Hepatocyte (in vitro differentiated cells): ENCODE measurements at regions not wholly inside any gene's neighbourhood (a gene's known extent, or its start where the extent isn't known, plus 50 kb on each side); places are given as distances from the start of the nearest gene placed in this dataset.

Source experiments
- DNase-seq: peaks from one replicate; pipeline ENCODE4 v3.0.0-alpha.2; 2016; ENCODE audit warnings: low spot score
- H2AFZ ChIP-seq: fragments of 200-600 bp; sonication (generic); 2 replicates; pipeline ENCODE4 v1.6.0; 2016; ENCODE audit warnings: antibody characterized with exemption, mild to moderate bottlenecking
- H3K27ac ChIP-seq: fragments of 200-600 bp; sonication (generic); 2 replicates; pipeline ENCODE4 v1.5.1; 2016; ENCODE audit warnings: mild to moderate bottlenecking
- H3K27me3 ChIP-seq: fragments of 200-600 bp; sonication (generic); 2 replicates; pipeline ENCODE4 v1.6.1; 2016
- H3K36me3 ChIP-seq: fragments of 200-600 bp; sonication (generic); replicated peaks from 2 replicates; pipeline ENCODE4 v1.5.1; 2016; ENCODE audit warnings: low read depth; ENCODE audit not compliant: insufficient read depth
- H3K4me1 ChIP-seq: fragments of 200-600 bp; sonication (generic); 2 replicates; pipeline ENCODE4 v1.5.1; 2016; ENCODE audit warnings: mild to moderate bottlenecking, moderate library complexity; ENCODE audit not compliant: insufficient read depth
- H3K4me2 ChIP-seq: fragments of 200-600 bp; sonication (generic); 2 replicates; pipeline ENCODE4 v1.6.0; 2016
- H3K4me3 ChIP-seq: fragments of 200-600 bp; sonication (generic); 2 replicates; pipeline ENCODE4 v1.5.1; 2016; ENCODE audit warnings: mild to moderate bottlenecking
- H3K79me2 ChIP-seq: fragments of 200-600 bp; sonication (generic); 2 replicates; pipeline ENCODE4 v1.6.0; 2017; ENCODE audit warnings: mild to moderate bottlenecking
- H3K9me2 ChIP-seq: fragments of 200-600 bp; sonication (generic); replicated peaks from 2 replicates; pipeline ENCODE4 v1.6.0; 2017; ENCODE audit warnings: mild to moderate bottlenecking; ENCODE audit not compliant: insufficient read depth
- H3K9me3 ChIP-seq: fragments of 200-600 bp; sonication (generic); 2 replicates; pipeline ENCODE4 v1.5.1; 2016; ENCODE audit warnings: low read depth, mild to moderate bottlenecking
- H4K20me1 ChIP-seq: fragments of 200-600 bp; sonication (generic); 2 replicates; pipeline ENCODE4 v1.6.0; 2016; ENCODE audit warnings: mild to moderate bottlenecking; ENCODE audit not compliant: insufficient read depth, poor library complexity, severe bottlenecking
- CTCF ChIP-seq: fragments of 200-600 bp; sonication (generic); IDR thresholded peaks from 2 replicates; pipeline ENCODE4 v1.5.1; 2016; ENCODE audit warnings: antibody characterized with exemption, mild to moderate bottlenecking; ENCODE audit not compliant: poor library complexity
- EZH2 ChIP-seq: fragments of 200-600 bp; sonication (generic); IDR thresholded peaks from 2 replicates; pipeline ENCODE4 v1.6.1; 2016; ENCODE audit warnings: antibody characterized with exemption, mild to moderate bottlenecking, borderline replicate concordance
- EZH2phosphoT487 ChIP-seq: fragments of 200-600 bp; sonication (generic); IDR thresholded peaks from one replicate; pipeline ENCODE4 v1.6.1; 2018; ENCODE audit warnings: antibody characterized with exemption, mild to moderate bottlenecking, low read depth, moderate library complexity; ENCODE audit not compliant: unreplicated experiment, severe bottlenecking
- WGBS: methylation state at CpG from one replicate; pipeline ENCODE4 v1.1.6; 2016; ENCODE audit warnings: low lambda C conversion rate; ENCODE audit errors: missing lambda C conversion rate; 5-methylcytosine and 5-hydroxymethylcytosine counted together

GRCh38 chr16:25509456-25509855, 182.3 kb upstream of the HS3ST4 start:
- Histone ChIP-seq H3K4me1 (no peaks in the 10 kb centered on the region), H3K9me2 (no peaks in the 10 kb centered on the region), H3K9me3 (no peaks in the 10 kb centered on the region), H3K4me2 (no peak overlapping the region), H3K36me3 (no peaks in the 10 kb centered on the region), H3K27ac (no peak overlapping the region), H3K79me2 (no peaks in the 10 kb centered on the region), H3K27me3 (no peaks in the 10 kb centered on the region), H2AFZ (no peak overlapping the region), H4K20me1 (no peaks in the 10 kb centered on the region), H3K4me3 (no peak overlapping the region)
- TF ChIP-seq CTCF: no peak
- no peak for TF ChIP-seq EZH2
- no peak for TF ChIP-seq EZH2phosphoT487
- DNase-seq: no peak
- 80% methylated on average over 1 of the region's 1 CpG for WGBS

DNA sequence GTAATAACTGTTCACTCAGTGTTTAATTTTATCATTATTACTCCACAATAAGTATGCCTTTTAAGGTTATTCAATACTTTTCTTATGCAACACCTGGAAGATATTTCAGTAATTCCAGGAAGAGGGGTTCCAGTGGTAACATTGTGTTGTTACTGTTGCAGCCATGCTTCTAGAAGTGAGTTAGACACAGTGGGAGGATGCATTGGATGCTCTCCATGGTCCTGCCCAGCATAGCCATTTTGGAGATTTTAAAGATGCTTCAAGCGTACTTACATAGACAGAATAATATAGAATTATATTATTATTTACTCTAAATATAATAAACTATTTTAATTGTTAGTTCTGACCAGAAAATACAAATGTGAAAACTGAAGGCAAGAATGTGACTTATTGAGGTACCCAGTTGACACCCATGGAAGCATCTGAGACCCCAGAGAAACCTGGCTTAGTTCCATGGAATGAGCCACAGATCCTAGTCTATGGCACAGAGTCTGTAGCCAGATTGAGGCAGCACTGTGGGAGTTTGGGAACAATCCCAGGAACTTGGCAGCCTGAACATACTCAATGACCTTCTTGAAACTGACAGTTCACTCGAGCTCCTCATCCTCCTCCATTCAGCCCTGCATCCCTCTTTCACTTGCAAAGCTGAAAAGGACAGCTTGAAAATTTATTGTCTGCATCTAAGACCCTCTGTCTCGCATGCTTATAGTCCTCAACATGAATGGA, 190.1 kb upstream of the HS3ST4 start:
- H3K4me1 ChIP-seq: no peaks in the 10 kb centered on the region
- 78% methylated on average over 3 of the region's 3 CpGs for WGBS
- H3K4me3 ChIP-seq: no peak overlapping the region
- DNase-seq: no peak
- H3K27ac ChIP-seq: no peak overlapping the region
- H3K79me2 ChIP-seq: no peaks in the 10 kb centered on the region
- H3K36me3 ChIP-seq: no peaks in the 10 kb centered on the region
- no peak for TF ChIP-seq EZH2phosphoT487
- no peak for TF ChIP-seq EZH2
- TF ChIP-seq CTCF: no peak
- H3K9me3 ChIP-seq: no peaks in the 10 kb centered on the region
- H2AFZ ChIP-seq: no peak overlapping the region
- H3K27me3 ChIP-seq: no peaks in the 10 kb centered on the region
- no peaks in the 10 kb centered on the region for H4K20me1 ChIP-seq
- H3K4me2 ChIP-seq: no peak overlapping the region
- H3K9me2 ChIP-seq: no peaks in the 10 kb centered on the region

DNA sequence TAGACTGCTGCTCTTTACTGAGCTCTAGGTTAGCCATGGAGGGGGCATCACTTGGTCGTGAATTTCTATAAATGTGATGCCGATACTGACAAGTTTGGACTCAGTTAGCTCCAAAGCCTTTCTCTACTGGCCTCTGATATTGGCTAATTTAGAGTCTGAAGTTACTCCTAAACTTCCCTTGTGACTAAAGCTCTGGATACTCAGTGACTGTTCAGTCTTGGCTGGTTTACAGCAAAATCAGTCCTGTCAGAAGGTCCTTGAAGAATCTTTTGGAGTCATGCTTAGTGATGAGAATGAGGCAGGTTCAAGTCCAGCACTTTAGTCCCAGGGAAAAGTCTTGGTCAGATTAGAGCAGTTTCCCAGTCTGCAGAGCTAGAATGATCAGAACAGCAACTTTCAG, 197.5 kb upstream of the HS3ST4 start:
- Histone ChIP-seq H4K20me1 (no peaks in the 10 kb centered on the region), H3K9me2 (no peaks in the 10 kb centered on the region), H3K4me2 (no peak overlapping the region)

More for the DNA sequence above, 197.5 kb upstream of the HS3ST4 start:
- Histone ChIP-seq H3K27me3 (no peaks in the 10 kb centered on the region), H3K79me2 (no peaks in the 10 kb centered on the region), H3K27ac (no peak overlapping the region), H2AFZ (no peak overlapping the region), H3K36me3 (no peaks in the 10 kb centered on the region), H3K4me3 (no peak overlapping the region), H3K4me1 (no peaks in the 10 kb centered on the region), H3K9me3 (no peaks in the 10 kb centered on the region)
- DNase-seq: no peak
- 98% methylated on average over 2 of the region's 2 CpGs for WGBS
- TF ChIP-seq EZH2phosphoT487 (no peak), CTCF (no peak), EZH2 (no peak)
